ENCODE measurements at regions not wholly inside any gene's neighbourhood (a gene's known extent, or its start where the extent isn't known, plus 50 kb on each side); places are given as distances from the start of the nearest gene placed in this dataset.

DNA sequence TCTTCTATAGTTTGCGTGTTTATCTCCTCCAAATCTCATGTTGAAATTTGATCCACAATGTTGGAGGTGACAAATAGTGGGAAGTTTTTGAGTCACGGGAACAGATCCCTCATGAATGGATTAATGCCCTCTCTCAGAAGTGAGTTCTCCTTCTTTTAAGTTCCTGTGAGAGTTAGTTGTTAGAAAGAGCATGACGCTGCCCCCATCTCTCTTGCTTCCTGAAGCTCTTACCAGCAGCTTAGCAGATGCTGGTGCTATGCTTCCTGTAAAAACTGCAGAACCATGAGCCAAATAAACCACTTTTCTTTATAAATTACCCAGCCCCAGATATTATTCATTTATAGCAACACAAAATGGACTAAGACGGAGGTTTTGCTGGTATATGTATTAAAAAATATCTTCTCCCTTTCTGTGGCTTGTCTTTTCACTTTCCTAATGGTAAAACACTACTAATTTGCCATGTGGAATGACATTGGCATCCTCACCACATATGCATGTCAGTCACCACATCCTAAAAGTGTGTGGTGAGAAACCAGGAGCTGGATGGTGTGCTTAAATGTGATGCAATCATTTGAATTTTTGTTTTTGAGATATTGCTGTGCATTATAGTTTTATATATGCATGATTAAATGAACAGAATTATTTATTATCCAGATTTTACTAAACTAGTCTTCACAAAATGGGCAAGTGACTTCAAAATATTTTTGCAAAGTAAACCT lies 449.3 kb downstream of the ADAMTS20 start:
- Histone ChIP-seq H3K79me2 (replicated peaks; ENCODE audit: insufficient read depth, low read length) (no peaks in the 10 kb centered on the region), H3K4me3 (ENCODE audit: low read length) (no peak overlapping the region), H3K4me2 (ENCODE audit: low read length) (no peak overlapping the region), H3K27me3 (ENCODE audit: insufficient read depth, low read depth, low read length) (no peaks in the 10 kb centered on the region), H2AFZ (ENCODE audit: low read depth, low read length) (no peak overlapping the region), H3K36me3 (ENCODE audit: insufficient read depth, low read length) (no peaks in the 10 kb centered on the region), H3F3A (ENCODE audit: insufficient read depth, low read length, poor library complexity, severe bottlenecking) (no peaks in the 10 kb centered on the region), H4K20me1 (ENCODE audit: insufficient read depth) (no peaks in the 10 kb centered on the region), H3K9ac (ENCODE audit: low read length) (no peak overlapping the region), H3K9me3 (ENCODE audit: low read length) (no peaks in the 10 kb centered on the region), H3K27ac (ENCODE audit: low read length) (no peak overlapping the region), H3K9me2 (ENCODE audit: insufficient read depth, low read length) (no peaks in the 10 kb centered on the region)
- TF ChIP-seq, protein P1, sequence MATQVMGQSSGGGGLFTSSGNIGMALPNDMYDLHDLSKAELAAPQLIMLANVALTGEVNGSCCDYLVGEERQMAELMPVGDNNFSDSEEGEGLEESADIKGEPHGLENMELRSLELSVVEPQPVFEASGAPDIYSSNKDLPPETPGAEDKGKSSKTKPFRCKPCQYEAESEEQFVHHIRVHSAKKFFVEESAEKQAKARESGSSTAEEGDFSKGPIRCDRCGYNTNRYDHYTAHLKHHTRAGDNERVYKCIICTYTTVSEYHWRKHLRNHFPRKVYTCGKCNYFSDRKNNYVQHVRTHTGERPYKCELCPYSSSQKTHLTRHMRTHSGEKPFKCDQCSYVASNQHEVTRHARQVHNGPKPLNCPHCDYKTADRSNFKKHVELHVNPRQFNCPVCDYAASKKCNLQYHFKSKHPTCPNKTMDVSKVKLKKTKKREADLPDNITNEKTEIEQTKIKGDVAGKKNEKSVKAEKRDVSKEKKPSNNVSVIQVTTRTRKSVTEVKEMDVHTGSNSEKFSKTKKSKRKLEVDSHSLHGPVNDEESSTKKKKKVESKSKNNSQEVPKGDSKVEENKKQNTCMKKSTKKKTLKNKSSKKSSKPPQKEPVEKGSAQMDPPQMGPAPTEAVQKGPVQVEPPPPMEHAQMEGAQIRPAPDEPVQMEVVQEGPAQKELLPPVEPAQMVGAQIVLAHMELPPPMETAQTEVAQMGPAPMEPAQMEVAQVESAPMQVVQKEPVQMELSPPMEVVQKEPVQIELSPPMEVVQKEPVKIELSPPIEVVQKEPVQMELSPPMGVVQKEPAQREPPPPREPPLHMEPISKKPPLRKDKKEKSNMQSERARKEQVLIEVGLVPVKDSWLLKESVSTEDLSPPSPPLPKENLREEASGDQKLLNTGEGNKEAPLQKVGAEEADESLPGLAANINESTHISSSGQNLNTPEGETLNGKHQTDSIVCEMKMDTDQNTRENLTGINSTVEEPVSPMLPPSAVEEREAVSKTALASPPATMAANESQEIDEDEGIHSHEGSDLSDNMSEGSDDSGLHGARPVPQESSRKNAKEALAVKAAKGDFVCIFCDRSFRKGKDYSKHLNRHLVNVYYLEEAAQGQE (IDR thresholded peaks at IDR 0.05; ENCODE audit: borderline replicate concordance): no peak
- no peak for TF ChIP-seq POLR2AphosphoS5 (IDR thresholded peaks at IDR 0.05)
- TF ChIP-seq SMC3 (conservative IDR thresholded peaks at IDR 0.05; ENCODE audit: poor library complexity): no peak
- no peak for TF ChIP-seq RAD21 (conservative IDR thresholded peaks at IDR 0.05)
- TF ChIP-seq MXI1 (conservative IDR thresholded peaks at IDR 0.05; ENCODE audit: poor library complexity, severe bottlenecking): no peak
- no peak for TF ChIP-seq EZH2 (IDR thresholded peaks at IDR 0.05; ENCODE audit: borderline replicate concordance, insufficient read depth, low read length, poor library complexity, severe bottlenecking)
- no peak for TF ChIP-seq TAF1 (IDR thresholded peaks at IDR 0.05; ENCODE audit: low read depth)
- TF ChIP-seq EP300 (conservative IDR thresholded peaks at IDR 0.05; ENCODE audit: poor library complexity, severe bottlenecking): no peak
- TF ChIP-seq, protein P2, sequence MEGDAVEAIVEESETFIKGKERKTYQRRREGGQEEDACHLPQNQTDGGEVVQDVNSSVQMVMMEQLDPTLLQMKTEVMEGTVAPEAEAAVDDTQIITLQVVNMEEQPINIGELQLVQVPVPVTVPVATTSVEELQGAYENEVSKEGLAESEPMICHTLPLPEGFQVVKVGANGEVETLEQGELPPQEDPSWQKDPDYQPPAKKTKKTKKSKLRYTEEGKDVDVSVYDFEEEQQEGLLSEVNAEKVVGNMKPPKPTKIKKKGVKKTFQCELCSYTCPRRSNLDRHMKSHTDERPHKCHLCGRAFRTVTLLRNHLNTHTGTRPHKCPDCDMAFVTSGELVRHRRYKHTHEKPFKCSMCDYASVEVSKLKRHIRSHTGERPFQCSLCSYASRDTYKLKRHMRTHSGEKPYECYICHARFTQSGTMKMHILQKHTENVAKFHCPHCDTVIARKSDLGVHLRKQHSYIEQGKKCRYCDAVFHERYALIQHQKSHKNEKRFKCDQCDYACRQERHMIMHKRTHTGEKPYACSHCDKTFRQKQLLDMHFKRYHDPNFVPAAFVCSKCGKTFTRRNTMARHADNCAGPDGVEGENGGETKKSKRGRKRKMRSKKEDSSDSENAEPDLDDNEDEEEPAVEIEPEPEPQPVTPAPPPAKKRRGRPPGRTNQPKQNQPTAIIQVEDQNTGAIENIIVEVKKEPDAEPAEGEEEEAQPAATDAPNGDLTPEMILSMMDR (IDR thresholded peaks at IDR 0.05; ENCODE audit: poor library complexity, severe bottlenecking): no peak

DNA sequence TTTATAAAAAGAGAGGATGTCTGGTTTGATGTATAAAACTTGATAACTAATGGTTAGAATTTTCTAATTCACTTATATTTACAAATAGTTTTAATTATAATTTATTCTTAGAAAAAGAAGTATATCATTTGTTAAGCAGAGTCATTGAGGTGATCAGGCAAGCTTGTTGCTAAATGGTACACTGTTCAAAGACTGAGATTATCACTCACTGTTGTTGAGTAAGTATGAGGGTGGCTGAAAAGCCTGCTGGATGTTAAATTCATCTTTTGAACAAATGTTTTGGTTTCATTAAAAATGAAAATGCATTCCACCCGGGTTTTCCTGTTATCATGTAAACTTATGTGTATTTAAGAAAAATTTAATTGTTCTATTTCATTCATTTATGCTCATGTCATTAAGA lies 451.8 kb downstream of the ADAMTS20 start:
- H3K27ac ChIP-seq (ENCODE audit: low read length): no peak overlapping the region
- H3K36me3 ChIP-seq (ENCODE audit: insufficient read depth, low read length): no peaks in the 10 kb centered on the region
- H3K79me2 ChIP-seq (replicated peaks; ENCODE audit: insufficient read depth, low read length): no peaks in the 10 kb centered on the region

More for the DNA sequence above, 451.8 kb downstream of the ADAMTS20 start:
- TF ChIP-seq EZH2 (IDR thresholded peaks at IDR 0.05; ENCODE audit: borderline replicate concordance, insufficient read depth, low read length, poor library complexity, severe bottlenecking) (no peak), TAF1 (IDR thresholded peaks at IDR 0.05; ENCODE audit: low read depth) (no peak), SMC3 (conservative IDR thresholded peaks at IDR 0.05; ENCODE audit: poor library complexity) (no peak), EP300 (conservative IDR thresholded peaks at IDR 0.05; ENCODE audit: poor library complexity, severe bottlenecking) (no peak), RAD21 (conservative IDR thresholded peaks at IDR 0.05) (no peak), POLR2AphosphoS5 (IDR thresholded peaks at IDR 0.05) (no peak), MXI1 (conservative IDR thresholded peaks at IDR 0.05; ENCODE audit: poor library complexity, severe bottlenecking) (no peak)
- TF ChIP-seq, protein P2 (IDR thresholded peaks at IDR 0.05; ENCODE audit: poor library complexity, severe bottlenecking): no peak
- TF ChIP-seq, protein P1 (IDR thresholded peaks at IDR 0.05; ENCODE audit: borderline replicate concordance): no peak
- no peaks in the 10 kb centered on the region for H3F3A ChIP-seq (ENCODE audit: insufficient read depth, low read length, poor library complexity, severe bottlenecking)
- H3K9me3 ChIP-seq (ENCODE audit: low read length): no peaks in the 10 kb centered on the region
- H2AFZ ChIP-seq (ENCODE audit: low read depth, low read length): no peak overlapping the region
- H3K4me2 ChIP-seq (ENCODE audit: low read length): no peak overlapping the region
- H3K9me2 ChIP-seq (ENCODE audit: insufficient read depth, low read length): no peaks in the 10 kb centered on the region
- H3K9ac ChIP-seq (ENCODE audit: low read length): no peak overlapping the region
- H4K20me1 ChIP-seq (ENCODE audit: insufficient read depth): no peaks in the 10 kb centered on the region
- no peaks in the 10 kb centered on the region for H3K27me3 ChIP-seq (ENCODE audit: insufficient read depth, low read depth, low read length)
- no peak overlapping the region for H3K4me3 ChIP-seq (ENCODE audit: low read length)
